ENCODE measurements at regions not wholly inside any gene's neighbourhood (a gene's known extent, or its start where the extent isn't known, plus 50 kb on each side); places are given as distances from the start of the nearest gene placed in this dataset.

GRCh38 chr22:27106985-27107384 lies 449.6 kb downstream of the MIAT start:
- no peak overlapping the region for H2BK20ac ChIP-seq (ENCODE audit: low read length)
- TF ChIP-seq MAX (IDR thresholded peaks at IDR 0.05) (no peak), SRF (IDR thresholded peaks at IDR 0.05; ENCODE audit: low read depth, low read length) (no peak), POU5F1 (IDR thresholded peaks at IDR 0.05; ENCODE audit: low read depth, low read length) (no peak), YY1 (IDR thresholded peaks at IDR 0.05; ENCODE audit: low read depth, low read length) (no peak), CEBPB (IDR thresholded peaks at IDR 0.05; ENCODE audit: low read depth, low read length) (no peak), NRF1 (IDR thresholded peaks at IDR 0.05; ENCODE audit: low read depth, low read length) (no peak), RNF2 (IDR thresholded peaks at IDR 0.05; ENCODE audit: borderline replicate concordance, low read depth, low read length, missing control alignments, poor library complexity, severe bottlenecking) (no peak), RBBP5 (IDR thresholded peaks at IDR 0.05; ENCODE audit: borderline replicate concordance, low read depth, low read length) (no peak)
- no peaks in the 10 kb centered on the region for H3K9me3 ChIP-seq (ENCODE audit: insufficient read depth in 2 of 2, low read depth in 1 of 2, low read length in 1 of 2)
- WGBS, 2 experiments (ENCODE audit: extremely low coverage in 1 of 2, insufficient coverage in 1 of 2, insufficient read length in 1 of 2, insufficient replicate concordance in 2 of 2, low coverage in 1 of 2, low lambda C conversion rate in 2 of 2, missing lambda C conversion rate in 1 of 2) = 80% methylated on average over 4 of the region's 4 CpGs; no CpG with 5 or more reads in 1 of the 2 experiments
- no peak overlapping the region for H2BK15ac ChIP-seq (ENCODE audit: low read length)
- no peaks in the 10 kb centered on the region for H3K79me1 ChIP-seq (ENCODE audit: low read depth, low read length)
- peaks cover 4% of the 10 kb centered on the region; the same call in 1 of the 2 replicates for H3K23me2 ChIP-seq (ENCODE audit: low read depth, low read length)
- H3K79me2 ChIP-seq (ENCODE audit: control insufficient read depth in 1 of 2, insufficient read depth in 2 of 2, low read length in 2 of 2) = no peaks in the 10 kb centered on the region
- ChIA-PET CTCF (ENCODE audit: partially characterized antibody) (interaction anchor here (0.6 to 1.0 kb wide), 2 partner anchors 200 to 279 kb away, joined by 3 to 4 read pairs; no protein-coding TSS in a partner anchor), POLR2A (ENCODE audit: partially characterized antibody) (interaction anchor here (0.6 kb wide), 1 partner anchor 39 kb away, joined by 3 read pairs; no protein-coding TSS in a partner anchor)
- H3K4ac ChIP-seq (replicated peaks; ENCODE audit: insufficient read length, low read depth, low read length) = no peak overlapping the region
- H3K9ac ChIP-seq (replicated peaks in 1 of 4; ENCODE audit: extremely low read depth in 1 of 4, low read depth in 3 of 4, low read length in 3 of 4) = no peak overlapping the region
- no peak overlapping the region for H2AK5ac ChIP-seq (ENCODE audit: low read depth, low read length)
- no peaks in the 10 kb centered on the region for H3K27me3 ChIP-seq (replicated peaks in 1 of 4; ENCODE audit: control insufficient read depth in 3 of 4, extremely low read depth in 1 of 4, insufficient read depth in 3 of 4, low read length in 3 of 4)
- H4K5ac ChIP-seq (ENCODE audit: insufficient read length, low read depth, low read length) = no peak overlapping the region
- H2BK12ac ChIP-seq (ENCODE audit: low read depth, low read length) = no peak overlapping the region
- H3K4me3 ChIP-seq (ENCODE audit: extremely low read depth in 1 of 4, insufficient read depth in 2 of 4, low read depth in 3 of 4, low read length in 4 of 4) = no peak overlapping the region
- no peak overlapping the region for H4K91ac ChIP-seq (replicated peaks; ENCODE audit: insufficient read length, low read length)
- H3K56ac ChIP-seq (replicated peaks; ENCODE audit: insufficient read length, low read depth, low read length) = no peak overlapping the region
- H4K8ac ChIP-seq (ENCODE audit: extremely low read depth, insufficient read depth, low read length) = no peak overlapping the region
- no peak overlapping the region for H3K14ac ChIP-seq (ENCODE audit: insufficient read length)
- DNase-seq (ENCODE audit: low read depth in 1 of 2, low spot score in 2 of 2) = no peak
- no peak overlapping the region for H3K4me2 ChIP-seq (ENCODE audit: insufficient read depth in 1 of 2, low read depth in 2 of 2, low read length in 2 of 2)
- H2BK120ac ChIP-seq (replicated peaks; ENCODE audit: low read depth, low read length) = no peak overlapping the region
- no peaks in the 10 kb centered on the region for H3K36me3 ChIP-seq (ENCODE audit: control insufficient read depth in 2 of 4, insufficient read depth in 4 of 4, low read length in 3 of 4)
- no peak overlapping the region for H3K18ac ChIP-seq (ENCODE audit: extremely low read depth, low read length)
- H3K23ac ChIP-seq (ENCODE audit: insufficient read length) = no peak overlapping the region
- H2AFZ ChIP-seq (ENCODE audit: low read length) = no peak overlapping the region
- no peak overlapping the region for H2BK5ac ChIP-seq (ENCODE audit: low read depth, low read length)
- no peak for FAIRE-seq
- peaks cover 0 to 5% (median 0%) of the 10 kb centered on the region in 4 experiments; a peak in 3 of 7 replicates for H3K4me1 ChIP-seq (replicated peaks in 1 of 4; ENCODE audit: control insufficient read depth in 3 of 4, insufficient read depth in 4 of 4, low read length in 3 of 4)
- no peak overlapping the region for H3K27ac ChIP-seq (ENCODE audit: low read depth, low read length)
- no peaks in the 10 kb centered on the region for H4K20me1 ChIP-seq (replicated peaks in 1 of 2; ENCODE audit: control insufficient read depth in 1 of 2, insufficient read depth in 2 of 2, low read length in 2 of 2)

Measured in H1 (cell line).